Lung (tissue), 11 donors: ENCODE measurements at regions not wholly inside any gene's neighbourhood (a gene's known extent, or its start where the extent isn't known, plus 50 kb on each side); places are given as distances from the start of the nearest gene placed in this dataset.

Experiments used
- ATAC-seq: fragments of 200-7000 bp; cut with Tn5 transposase; one replicate; pipeline ENCODE4 v1.9.1; 2020; ENCODE audit warnings: moderate number of reproducible peaks; ENCODE audit not compliant: insufficient read depth, low FRiP score
- DNase-seq, 3 donors: peaks; one replicate each; pipeline ENCODE4 v3.0.0-alpha.2; 2013 to 2017
- H3K27ac ChIP-seq, 2 donors: one replicate each; pipeline ENCODE4 v1.5.1; 2013; ENCODE audit warnings: mild to moderate bottlenecking in 2 of 2, moderate library complexity in 2 of 2, control low read depth in 1 of 2, inconsistent platforms in 1 of 2, low read depth in 1 of 2, low read length in 1 of 2
- H3K27me3 ChIP-seq, 3 donors: one replicate each; pipeline ENCODE4 v1.5.1; 2013; ENCODE audit warnings: low read length in 2 of 3; ENCODE audit not compliant: control insufficient read depth in 3 of 3, insufficient read depth in 3 of 3
- H3K36me3 ChIP-seq, 4 donors: one replicate each; pipeline ENCODE4 v1.5.1; 2013; ENCODE audit warnings: low read length in 4 of 4, mild to moderate bottlenecking in 1 of 4, moderate library complexity in 1 of 4; ENCODE audit not compliant: control insufficient read depth in 4 of 4, insufficient read depth in 4 of 4
- H3K4me1 ChIP-seq, 5 donors: one replicate each; pipeline ENCODE4 v1.5.1; 2013; ENCODE audit warnings: low read length in 5 of 5, mild to moderate bottlenecking in 2 of 5, moderate library complexity in 1 of 5; ENCODE audit not compliant: control insufficient read depth in 5 of 5, insufficient read depth in 5 of 5
- H3K4me3 ChIP-seq: one replicate; pipeline ENCODE4 v1.5.1; 2013; ENCODE audit warnings: mild to moderate bottlenecking, control low read depth, moderate library complexity
- H3K9ac ChIP-seq, 2 donors: one replicate each; pipeline ENCODE4 v1.5.1; 2013; ENCODE audit warnings: low read length in 2 of 2, control low read depth in 1 of 2; ENCODE audit not compliant: insufficient read depth in 1 of 2
- H3K9me3 ChIP-seq, 4 donors: one replicate each; pipeline ENCODE4 v1.5.1; 2013; ENCODE audit warnings: low read length in 3 of 4, mild to moderate bottlenecking in 1 of 4, moderate library complexity in 1 of 4; ENCODE audit not compliant: control insufficient read depth in 4 of 4, insufficient read depth in 3 of 4
- WGBS, 2 donors: extraction: QIAGEN DNeasy Blood & Tissue Kit; methylation state at CpG; one replicate each; pipeline ENCODE4 v1.1.7; 2013; 5-methylcytosine and 5-hydroxymethylcytosine counted together
- TF ChIP-seq, protein P1 (sequence below): IDR thresholded peaks from 2 replicates; pipeline ENCODE4 v1.5.1; 2012; ENCODE audit warnings: mild to moderate bottlenecking; ENCODE audit errors: control extremely low read depth, extremely low read depth
- donor health status: control.
- donor health status: control.
- donor health status: Bipolar disorder and iron deficiency.
- donor health status: healthy.
- donor health status: DM: yes; HTN: yes; CAD: no.

DNA sequence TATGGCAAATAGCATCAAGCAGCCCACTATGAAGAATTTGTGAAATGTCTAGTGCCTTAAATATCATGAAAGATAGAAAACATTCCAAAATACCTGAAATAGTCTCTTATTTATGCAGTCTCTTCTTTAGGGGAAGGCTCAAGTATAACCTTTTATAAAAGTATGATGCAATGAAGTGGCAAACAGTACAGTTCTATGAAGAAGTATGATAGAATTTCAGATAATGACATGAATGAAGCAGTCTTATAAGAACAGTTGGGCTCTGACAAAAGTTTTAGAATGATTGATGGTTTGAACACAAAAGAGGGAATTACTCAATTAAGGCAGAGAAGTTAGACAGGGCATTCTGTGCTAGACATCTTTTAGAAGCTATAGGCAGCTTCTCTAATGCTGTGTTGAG, 1791.8 kb upstream of the PIK3C3 start:
- DNase-seq (no peak), ATAC-seq (no peak)
- no peaks in the 10 kb centered on the region for H3K4me1 ChIP-seq
- no peak overlapping the region for H3K27ac ChIP-seq
- H3K36me3 ChIP-seq = no peaks in the 10 kb centered on the region
- H3K9me3 ChIP-seq = no peaks in the 10 kb centered on the region
- no peak overlapping the region for H3K4me3 ChIP-seq
- no peaks in the 10 kb centered on the region for H3K27me3 ChIP-seq
- no peak overlapping the region for H3K9ac ChIP-seq
- TF ChIP-seq, protein P1, sequence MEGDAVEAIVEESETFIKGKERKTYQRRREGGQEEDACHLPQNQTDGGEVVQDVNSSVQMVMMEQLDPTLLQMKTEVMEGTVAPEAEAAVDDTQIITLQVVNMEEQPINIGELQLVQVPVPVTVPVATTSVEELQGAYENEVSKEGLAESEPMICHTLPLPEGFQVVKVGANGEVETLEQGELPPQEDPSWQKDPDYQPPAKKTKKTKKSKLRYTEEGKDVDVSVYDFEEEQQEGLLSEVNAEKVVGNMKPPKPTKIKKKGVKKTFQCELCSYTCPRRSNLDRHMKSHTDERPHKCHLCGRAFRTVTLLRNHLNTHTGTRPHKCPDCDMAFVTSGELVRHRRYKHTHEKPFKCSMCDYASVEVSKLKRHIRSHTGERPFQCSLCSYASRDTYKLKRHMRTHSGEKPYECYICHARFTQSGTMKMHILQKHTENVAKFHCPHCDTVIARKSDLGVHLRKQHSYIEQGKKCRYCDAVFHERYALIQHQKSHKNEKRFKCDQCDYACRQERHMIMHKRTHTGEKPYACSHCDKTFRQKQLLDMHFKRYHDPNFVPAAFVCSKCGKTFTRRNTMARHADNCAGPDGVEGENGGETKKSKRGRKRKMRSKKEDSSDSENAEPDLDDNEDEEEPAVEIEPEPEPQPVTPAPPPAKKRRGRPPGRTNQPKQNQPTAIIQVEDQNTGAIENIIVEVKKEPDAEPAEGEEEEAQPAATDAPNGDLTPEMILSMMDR = no peak

GRCh38 chr18:40160361-40160760, 1794.7 kb upstream of the PIK3C3 start:
- DNase-seq = no peak
- Histone ChIP-seq H3K4me1 (no peaks in the 10 kb centered on the region), H3K36me3 (no peaks in the 10 kb centered on the region), H3K9ac (no peak overlapping the region), H3K27me3 (no peaks in the 10 kb centered on the region), H3K27ac (no peak overlapping the region), H3K9me3 (no peaks in the 10 kb centered on the region), H3K4me3 (no peak overlapping the region)
- TF ChIP-seq, protein P1 = no peak
- 81 to 83% methylated on average over 2 of the region's 2 CpGs for WGBS, 2 donors
- no peak for ATAC-seq

- 31 to 32% methylated on average over 5 of the region's 5 CpGs for WGBS, 2 donors
- Histone ChIP-seq H3K27me3 (no peaks in the 10 kb centered on the region), H3K4me3 (no peak overlapping the region), H3K9me3 (peaks cover 0 to 2% (median 0%) of the 10 kb centered on the region in 4 donors), H3K36me3 (no peaks in the 10 kb centered on the region), H3K9ac (no peak overlapping the region), H3K27ac (no peak overlapping the region), H3K4me1 (no peaks in the 10 kb centered on the region)
- ATAC-seq (no peak), DNase-seq (peak in 2 of 3 donors; percentile 76 to 86)
- TF ChIP-seq, protein P1 = no peak
Observed at GRCh38 chr18:40159141-40160017, 1795.7 kb upstream of the PIK3C3 start.

DNA sequence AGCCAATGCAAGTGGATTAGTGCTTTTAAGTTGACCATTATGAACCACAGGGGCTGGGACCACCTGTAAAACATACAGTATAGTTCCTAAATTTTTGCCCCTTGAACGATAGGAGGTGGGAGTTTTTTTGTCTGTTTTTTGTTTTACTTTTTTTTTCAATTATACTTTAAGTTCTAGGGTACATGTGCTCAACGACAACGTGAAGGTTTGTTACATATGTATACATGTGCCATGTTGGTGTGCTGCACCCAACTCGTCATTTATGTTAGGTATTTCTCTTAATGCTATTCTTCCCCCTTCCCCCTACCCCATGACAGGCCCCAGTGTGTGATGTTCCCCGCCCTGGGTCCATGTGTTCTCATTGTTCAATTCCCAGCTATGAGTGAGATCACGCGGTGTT, 1797.9 kb upstream of the PIK3C3 start:
- TF ChIP-seq, protein P1 = no peak
- no peaks in the 10 kb centered on the region for H3K36me3 ChIP-seq
- H3K27me3 ChIP-seq = no peaks in the 10 kb centered on the region
- no peak for ATAC-seq
- no peak overlapping the region for H3K27ac ChIP-seq
- no peak overlapping the region for H3K4me3 ChIP-seq
- H3K9ac ChIP-seq = no peak overlapping the region
- H3K4me1 ChIP-seq = no peaks in the 10 kb centered on the region
- WGBS, 2 donors = 91 to 93% methylated on average over 7 of the region's 7 CpGs
- peaks cover 0 to 2% (median 0%) of the 10 kb centered on the region in 4 donors for H3K9me3 ChIP-seq
- no peak for DNase-seq
